HepG2 (cell line): ENCODE measurements at regions not wholly inside any gene's neighbourhood (a gene's known extent, or its start where the extent isn't known, plus 50 kb on each side); places are given as distances from the start of the nearest gene placed in this dataset.
A peak's percentile ranks its signal among the peaks of the same experiment; 100 is the strongest.

Source experiments
- AHDC1 ChIP-seq: sonication (generic); formaldehyde crosslinking; IDR thresholded peaks from 2 replicates; pipeline ENCODE4 v1.5.1; 2020; ENCODE audit warnings: mild to moderate bottlenecking, missing genetic modification reagents, borderline replicate concordance
- ATRX ChIP-seq: sonication (generic); formaldehyde crosslinking; IDR thresholded peaks from 2 replicates; pipeline ENCODE4 v1.4.0; 2020; ENCODE audit warnings: missing genetic modification reagents, borderline replicate concordance
- BORCS8-MEF2B ChIP-seq: sonication (generic); formaldehyde crosslinking; IDR thresholded peaks from 2 replicates; pipeline ENCODE4 v1.8.0; 2022; ENCODE audit warnings: mild to moderate bottlenecking, missing genetic modification reagents
- CCDC6 ChIP-seq: sonication (generic); formaldehyde crosslinking; IDR thresholded peaks from 2 replicates; pipeline ENCODE4 v1.8.1; 2022; ENCODE audit warnings: mild to moderate bottlenecking, missing genetic modification reagents, moderate library complexity
- ETV5 ChIP-seq: IDR thresholded peaks from 2 replicates; pipeline ENCODE4 v1.6.1; 2018; ENCODE audit warnings: missing biosample characterization, missing genetic modification reagents, inconsistent platforms, borderline replicate concordance
- GABPA ChIP-seq, 2 experiments: IDR thresholded peaks; 2 replicates each; pipeline ENCODE4 v1.6.1; 2011 to 2016; ENCODE audit warnings: low read depth in 2 of 2, low read length in 1 of 2, missing biosample characterization in 1 of 2, missing genetic modification characterization in 1 of 2
- GABPB1 ChIP-seq: IDR thresholded peaks from 2 replicates; pipeline ENCODE4 v1.6.1; 2016; ENCODE audit warnings: mild to moderate bottlenecking, missing genetic modification reagents, moderate library complexity, missing compliant biosample characterization
- HMGXB3 ChIP-seq: sonication (generic); formaldehyde crosslinking; IDR thresholded peaks from 2 replicates; pipeline ENCODE4 v1.4.0; 2020; ENCODE audit warnings: missing genetic modification reagents, borderline replicate concordance
- KLF15 ChIP-seq: sonication (generic); formaldehyde crosslinking; IDR thresholded peaks from 2 replicates; pipeline ENCODE4 v1.8.1; 2023; ENCODE audit warnings: borderline replicate concordance, mild to moderate bottlenecking, inconsistent platforms, missing genetic modification reagents, mixed read lengths
- MIER2 ChIP-seq: IDR thresholded peaks from 2 replicates; pipeline ENCODE4 v1.6.1; 2016; ENCODE audit warnings: missing biosample characterization, missing genetic modification reagents
- SAP130 ChIP-seq: IDR thresholded peaks from 2 replicates; pipeline ENCODE4 v1.6.1; 2016; ENCODE audit warnings: low read depth
- SOX13 ChIP-seq, 3 experiments: fragments of 450-650 bp in 1 of 3; sonication (generic) in 1 of 3; formaldehyde crosslinking in 1 of 3; IDR thresholded peaks in 2 of 3; conservative IDR thresholded peaks in 1 of 3; 2 replicates each; pipeline versions ENCODE4 v1.5.0 to v1.6.1; 2016 to 2020; ENCODE audit warnings: antibody characterized with exemption in 1 of 3, mild to moderate bottlenecking in 1 of 3, missing compliant biosample characterization in 1 of 3, missing genetic modification reagents in 1 of 3, moderate library complexity in 1 of 3
- SRSF4 ChIP-seq: fragments of 200-400 bp; formaldehyde crosslinking; IDR thresholded peaks from one replicate; pipeline ENCODE4 v1.6.1; 2018; ENCODE audit warnings: mild to moderate bottlenecking, low read depth, low read length, moderate library complexity; ENCODE audit not compliant: poor library complexity, severe bottlenecking
- TBX2 ChIP-seq: sonication (generic); formaldehyde crosslinking; IDR thresholded peaks from 2 replicates; pipeline ENCODE4 v1.5.0; 2020; ENCODE audit warnings: missing genetic modification reagents, mild to moderate bottlenecking, borderline replicate concordance
- ZNF441 ChIP-seq: sonication (generic); formaldehyde crosslinking; IDR thresholded peaks from 2 replicates; pipeline ENCODE4 v1.7.0; 2021; ENCODE audit warnings: missing genetic modification reagents, borderline replicate concordance
- ZNF781 ChIP-seq: sonication (generic); formaldehyde crosslinking; IDR thresholded peaks from 2 replicates; pipeline ENCODE4 v1.5.1; 2020; ENCODE audit warnings: borderline replicate concordance, mild to moderate bottlenecking, missing genetic modification reagents; ENCODE audit errors: not compliant biosample characterization
- ZNF878 ChIP-seq: sonication (generic); formaldehyde crosslinking; IDR thresholded peaks from 2 replicates; pipeline ENCODE4 v1.8.1; 2023; ENCODE audit warnings: mild to moderate bottlenecking, missing genetic modification reagents, moderate library complexity

GRCh38 chr3:14598143-14598569, 53.4 kb upstream of the CCDC174 start (continued):
- TF ChIP-seq HMGXB3 (CRISPR knock-in tag) (0 out of 2 replicates have a peak, but pooled peaks have one; percentile 62), GABPB1 (CRISPR knock-in tag) (0 out of 2 replicates have a peak, but pooled peaks have one; percentile 15), SOX13 (IDR thresholded peaks at IDR 0.05) (no peak), SOX13 (CRISPR knock-in tag; conservative IDR thresholded peaks at IDR 0.05 in 1 of 2, IDR thresholded peaks at IDR 0.05 in 1 of 2) (peak in 1 of 2 experiments; percentile 17; a peak in 1 of 4 replicates), ZNF878 (0 out of 2 replicates have a peak, but pooled peaks have one; percentile 26), ZNF441 (CRISPR knock-in tag) (0 out of 2 replicates have a peak, but pooled peaks have one; percentile 35), ATRX (CRISPR knock-in tag) (no peak), MIER2 (peak; percentile 98), CCDC6 (CRISPR knock-in tag) (0 out of 2 replicates have a peak, but pooled peaks have one; percentile 37), TBX2 (0 out of 2 replicates have a peak, but pooled peaks have one; percentile 17), ETV5 (CRISPR knock-in tag) (0 out of 2 replicates have a peak, but pooled peaks have one; percentile 28), GABPA (IDR thresholded peaks at IDR 0.05; ENCODE audit: low read depth, low read length) (no peak), GABPA (CRISPR knock-in tag; IDR thresholded peaks at IDR 0.05; ENCODE audit: low read depth) (peak; percentile 28; the same call in 1 of the 2 replicates), BORCS8-MEF2B (CRISPR knock-in tag) (peak; percentile 46; the same call in 1 of the 2 replicates), SRSF4 (no peak), KLF15 (CRISPR knock-in tag) (no peak), ZNF781 (CRISPR knock-in tag) (no peak), SAP130 (CRISPR knock-in tag) (peak; percentile 16; the same call in 1 of the 2 replicates), AHDC1 (CRISPR knock-in tag) (no peak)
